ENCODE measurements at regions not wholly inside any gene's neighbourhood (a gene's known extent, or its start where the extent isn't known, plus 50 kb on each side); places are given as distances from the start of the nearest gene placed in this dataset.
"Not testable (repeated sequence)": the region's sequence is repeated elsewhere in the genome, so short reads cannot be mapped to it uniquely, and the experiment has no call there.

DNA sequence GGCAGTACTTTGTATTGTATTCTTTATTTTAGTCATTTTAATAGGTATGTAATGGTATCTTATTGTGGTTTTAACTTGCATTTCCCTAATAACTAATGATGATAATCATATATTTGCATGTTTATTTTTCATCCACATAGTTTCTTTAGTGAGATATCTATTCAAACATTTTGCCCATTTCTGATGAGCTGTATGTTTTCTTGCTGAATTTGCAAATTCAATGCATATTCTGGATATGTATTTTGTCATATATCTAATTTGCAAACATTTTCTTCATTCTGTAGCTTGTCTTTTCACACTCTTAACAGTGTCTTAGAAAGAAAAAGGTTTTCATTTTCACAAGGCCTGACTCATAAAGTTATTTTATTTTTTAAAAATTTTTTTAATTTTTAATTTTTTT lies 372.1 kb downstream of the ZNF674 start:
- H3K4me3 ChIP-seq (ENCODE audit: low read depth, low read length): no peak overlapping the region

DNA sequence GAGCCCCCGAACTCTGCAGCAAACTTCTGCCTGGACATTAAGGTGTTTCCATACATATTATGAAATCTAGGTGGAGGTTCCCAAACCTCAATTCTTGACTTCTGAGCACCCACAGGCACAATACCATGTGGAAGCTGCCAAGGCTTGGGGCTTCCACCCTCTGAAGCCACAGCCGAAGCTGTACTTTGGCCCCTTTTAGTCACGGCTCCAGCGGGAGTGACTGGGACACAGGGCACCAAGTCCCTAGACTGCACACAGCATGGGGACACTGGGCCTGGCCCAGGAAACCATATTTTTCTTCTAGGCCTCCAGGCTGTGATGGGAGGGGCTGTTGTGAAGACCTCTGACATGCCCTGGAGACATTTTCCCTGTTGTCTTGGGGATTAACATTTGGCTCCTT lies 373.8 kb downstream of the ZNF674 start:
- H3K4me3 ChIP-seq (ENCODE audit: low read depth, low read length): not testable (repeated sequence)

DNA sequence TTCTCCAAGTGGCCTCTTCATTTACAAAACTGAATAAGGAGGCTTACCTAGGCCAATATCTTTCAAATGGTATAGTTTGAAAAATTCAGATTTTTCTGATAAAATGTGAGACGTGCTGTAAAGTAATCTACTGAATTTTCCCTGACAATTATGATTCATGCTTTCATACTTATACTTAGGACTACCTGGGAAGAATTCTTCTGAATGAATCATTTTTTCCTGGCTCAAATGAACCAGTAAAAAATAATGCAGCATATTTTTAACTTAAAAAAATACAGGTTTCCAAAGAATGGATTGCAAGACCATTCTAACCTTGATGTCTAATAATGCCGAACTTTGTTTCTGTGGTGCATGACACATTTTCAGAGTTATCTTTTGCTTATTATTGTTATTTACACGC lies 375.4 kb downstream of the ZNF674 start:
- H3K4me3 ChIP-seq (ENCODE audit: low read depth, low read length): no peak overlapping the region

DNA sequence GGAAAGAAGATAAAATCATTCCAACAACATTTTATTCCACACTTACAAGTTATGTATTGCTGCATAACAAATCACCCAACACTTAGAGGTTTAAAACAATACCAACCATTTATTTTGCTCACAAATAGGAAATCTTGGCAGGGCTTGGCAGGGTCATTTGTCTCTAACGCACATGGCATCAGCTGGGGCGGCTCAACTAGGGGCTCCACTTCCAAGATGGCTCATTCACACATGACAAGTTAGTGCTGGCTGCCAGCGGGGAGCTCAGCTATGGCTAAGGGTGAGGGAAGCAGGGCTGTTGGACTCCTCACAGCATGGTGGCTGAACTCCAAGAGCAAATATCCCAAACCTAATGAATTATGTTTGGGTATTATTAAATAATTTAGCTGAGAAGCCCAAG lies 377.0 kb downstream of the ZNF674 start:
- no peak overlapping the region for H3K4me3 ChIP-seq (ENCODE audit: low read depth, low read length)

DNA sequence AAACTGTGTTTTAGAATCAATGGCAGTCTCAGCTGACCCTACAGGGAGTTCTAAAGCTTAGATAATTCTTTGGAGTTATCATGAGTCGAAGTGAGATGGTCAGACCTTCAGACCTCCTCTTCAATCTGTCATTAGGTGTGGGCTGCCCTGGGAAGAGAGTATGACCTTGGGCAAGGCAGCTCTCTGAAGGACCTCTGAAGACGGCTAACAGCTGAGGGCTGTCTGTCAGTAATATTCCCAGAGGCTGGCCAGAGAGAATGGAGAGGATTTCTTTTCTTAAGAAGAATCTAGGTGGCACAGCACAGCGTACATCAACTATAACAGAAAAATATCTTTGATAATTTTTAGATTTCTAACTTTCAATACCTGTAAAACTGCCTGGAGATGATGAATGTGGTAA lies 379.4 kb downstream of the ZNF674 start:
- H3K4me3 ChIP-seq (ENCODE audit: low read depth, low read length): no peak overlapping the region

DNA sequence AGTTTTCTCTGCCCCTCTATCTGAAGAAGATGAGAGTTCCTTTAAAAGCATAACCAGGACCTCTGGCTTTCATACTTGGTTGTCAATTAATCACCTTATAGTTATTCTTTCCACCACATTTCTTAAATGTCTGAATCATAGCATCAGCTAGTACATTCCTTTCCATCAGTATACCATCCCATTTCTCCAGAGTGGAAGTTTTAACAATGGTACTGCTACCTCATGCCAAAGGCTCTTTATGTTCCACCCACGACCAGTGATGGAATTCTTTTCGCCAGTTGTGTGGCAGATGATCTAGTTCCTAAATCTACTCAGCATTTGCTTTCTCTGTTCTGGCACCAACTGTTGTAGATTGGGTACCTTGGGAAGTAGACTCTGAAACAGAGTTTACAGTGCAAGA lies 379.8 kb downstream of the ZNF674 start:
- H3K4me3 ChIP-seq (ENCODE audit: low read depth, low read length): no peak overlapping the region

DNA sequence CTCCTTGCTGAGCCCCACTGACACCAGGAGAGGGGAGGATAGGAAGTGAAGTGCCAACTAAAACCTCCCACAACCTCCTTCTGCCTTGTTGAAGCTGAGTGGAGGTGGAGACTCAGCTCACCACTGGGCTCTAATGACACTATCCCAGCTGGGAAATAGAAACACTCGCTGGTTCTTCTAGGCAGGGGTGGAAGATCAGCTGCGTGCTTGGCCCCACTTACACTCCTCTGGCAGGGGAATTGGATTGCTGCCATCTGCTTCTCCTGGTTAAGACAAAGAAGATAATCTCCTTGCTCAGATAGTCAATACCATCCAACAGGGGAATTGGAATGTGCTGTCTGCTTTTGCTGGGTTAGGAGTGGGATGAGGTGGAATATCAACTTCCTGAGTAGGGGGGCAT lies 392.5 kb downstream of the ZNF674 start:
- H3K4me3 ChIP-seq (ENCODE audit: low read depth, low read length): no peak overlapping the region

DNA sequence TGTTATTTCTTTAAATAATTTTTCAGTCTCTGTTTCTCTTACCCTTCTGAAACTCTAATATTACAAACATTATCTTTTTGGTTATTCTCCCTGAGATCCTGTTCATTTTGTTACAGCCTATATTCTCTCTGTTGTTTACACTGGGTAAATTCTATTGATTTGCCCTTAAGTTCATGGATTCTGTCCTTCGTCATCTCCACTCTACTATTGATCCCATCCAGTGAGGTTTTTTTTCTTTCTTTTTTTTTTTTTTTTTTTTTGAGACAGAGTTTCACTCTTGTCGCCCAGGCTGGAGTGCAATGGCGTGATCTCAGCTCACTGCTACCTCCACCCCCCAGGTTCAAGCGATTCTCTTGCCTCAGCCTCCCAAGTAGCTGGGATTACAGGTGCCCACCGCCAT lies 393.9 kb downstream of the ZNF674 start:
- H3K4me3 ChIP-seq (ENCODE audit: low read depth, low read length): not testable (repeated sequence)

DNA sequence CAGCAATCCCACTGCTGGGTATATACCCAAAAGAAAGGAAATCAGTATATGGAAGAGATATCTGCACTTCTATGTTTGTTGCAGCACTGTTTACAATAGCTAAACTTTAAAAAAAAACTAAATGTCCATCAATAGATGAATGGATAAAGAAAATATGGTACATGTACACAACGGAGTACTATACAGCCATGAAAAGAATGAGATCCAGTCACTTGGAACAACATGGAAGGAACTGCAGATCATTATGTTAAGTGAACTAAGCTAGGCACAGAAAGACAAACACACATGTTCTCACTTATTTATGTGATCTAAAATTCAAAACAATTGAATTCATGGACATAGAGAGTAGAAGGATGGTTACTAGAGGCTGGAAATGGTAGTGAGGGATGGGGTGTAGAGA lies 400.7 kb downstream of the ZNF674 start:
- no peak overlapping the region for H3K4me3 ChIP-seq (ENCODE audit: low read depth, low read length)

DNA sequence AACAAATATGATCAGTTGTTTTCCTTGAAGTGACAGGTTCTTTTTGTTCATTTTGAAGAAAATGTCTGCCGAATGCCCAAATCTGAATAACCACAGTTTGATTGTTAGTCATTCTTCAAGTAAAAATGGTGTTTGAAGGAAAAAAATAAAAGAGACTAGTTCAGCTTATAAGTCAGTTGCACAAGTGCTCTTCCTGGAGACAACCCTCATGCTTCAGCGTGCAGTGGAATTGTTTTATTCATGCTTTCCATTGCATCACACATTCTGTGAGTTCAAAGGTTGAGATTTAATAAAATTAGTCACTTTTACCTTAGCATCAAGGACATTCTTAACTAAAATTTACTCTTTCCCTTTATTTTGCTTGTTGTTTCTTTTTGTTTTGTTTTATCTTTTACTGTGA lies 404.9 kb downstream of the ZNF674 start:
- H3K4me3 ChIP-seq (ENCODE audit: low read depth, low read length): no peak overlapping the region

DNA sequence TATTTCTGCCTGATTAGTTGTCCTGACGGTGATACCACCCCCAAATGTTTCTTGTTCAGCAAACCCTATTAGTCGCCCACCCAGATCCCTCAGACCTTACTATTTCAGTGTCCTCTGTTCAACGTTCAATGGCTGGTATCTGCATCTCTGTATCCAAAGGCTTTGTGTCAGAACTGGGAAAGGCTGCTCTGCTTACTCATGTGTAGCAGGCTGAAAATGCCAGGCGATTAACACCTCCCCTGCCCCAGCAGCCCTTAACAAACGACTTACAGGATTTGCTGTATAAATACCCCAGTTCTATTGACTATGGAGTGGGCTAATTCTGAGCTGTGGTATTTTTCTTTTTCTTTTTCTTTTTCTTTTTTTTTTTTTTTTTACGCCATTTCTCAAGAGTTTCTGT lies 415.0 kb downstream of the ZNF674 start:
- H3K4me3 ChIP-seq (ENCODE audit: low read depth, low read length): no peak overlapping the region

DNA sequence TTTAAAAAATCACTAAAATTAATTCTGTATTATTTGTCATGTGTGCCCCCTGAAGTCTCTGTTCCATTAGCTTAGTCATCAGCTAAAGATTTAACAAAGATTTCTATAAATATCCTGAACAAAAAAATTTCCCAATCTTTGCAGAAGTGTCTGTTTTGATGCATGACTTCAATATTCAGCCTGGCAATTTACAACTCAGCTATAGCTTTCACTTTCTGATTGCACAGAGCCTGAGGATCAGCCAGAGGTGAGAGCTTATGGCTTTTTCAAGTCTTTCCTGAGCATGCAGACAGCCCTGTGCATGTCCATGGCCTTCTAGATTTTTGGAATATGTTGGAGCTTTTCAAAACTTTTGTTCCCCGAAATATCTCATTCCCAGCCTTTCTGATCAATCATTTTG lies 420.1 kb downstream of the ZNF674 start:
- no peak overlapping the region for H3K4me3 ChIP-seq (ENCODE audit: low read depth, low read length)

DNA sequence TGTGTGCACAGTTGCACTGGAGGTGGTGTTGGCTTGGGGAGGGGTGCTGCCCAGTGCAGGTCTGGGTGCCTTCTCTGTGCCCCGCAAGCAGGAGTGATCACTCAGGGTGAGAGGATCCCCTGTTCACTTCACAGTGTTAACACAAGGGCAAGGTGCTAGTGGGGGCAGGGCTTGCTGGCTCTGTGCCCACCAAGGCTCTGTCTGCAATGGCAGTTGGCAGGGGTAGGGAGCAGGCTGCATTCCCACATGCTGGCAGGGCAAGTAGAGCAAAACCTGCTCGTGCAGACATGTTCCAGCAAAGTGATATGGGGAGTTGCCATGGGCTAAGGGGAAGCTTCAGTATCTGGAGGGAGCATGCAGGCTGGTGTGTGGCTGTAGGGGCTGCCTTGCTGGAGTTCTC lies 428.0 kb downstream of the ZNF674 start:
- no peak overlapping the region for H3K4me3 ChIP-seq (ENCODE audit: low read depth, low read length)

DNA sequence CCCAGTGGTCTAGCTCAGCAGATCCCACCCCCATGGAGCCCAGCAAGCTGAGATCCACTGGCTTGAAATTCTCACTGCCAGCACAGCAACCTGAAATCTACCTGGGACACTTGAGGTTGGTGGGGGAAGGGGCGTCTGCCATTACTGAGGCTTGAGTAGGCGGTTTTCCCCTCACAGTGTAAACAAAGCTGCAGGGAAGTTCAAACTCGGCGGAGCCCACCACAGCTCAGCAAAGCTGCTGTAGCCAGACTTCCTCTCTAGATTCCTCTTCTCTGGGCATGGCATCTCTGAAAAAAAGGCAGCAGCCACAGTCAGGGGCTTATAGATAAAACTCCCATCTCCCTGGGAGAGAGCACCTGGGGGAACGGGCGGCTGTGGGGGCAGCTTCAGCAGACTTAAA lies 457.9 kb downstream of the ZNF674 start:
- not testable (repeated sequence) for H3K4me3 ChIP-seq (ENCODE audit: low read depth, low read length)

DNA sequence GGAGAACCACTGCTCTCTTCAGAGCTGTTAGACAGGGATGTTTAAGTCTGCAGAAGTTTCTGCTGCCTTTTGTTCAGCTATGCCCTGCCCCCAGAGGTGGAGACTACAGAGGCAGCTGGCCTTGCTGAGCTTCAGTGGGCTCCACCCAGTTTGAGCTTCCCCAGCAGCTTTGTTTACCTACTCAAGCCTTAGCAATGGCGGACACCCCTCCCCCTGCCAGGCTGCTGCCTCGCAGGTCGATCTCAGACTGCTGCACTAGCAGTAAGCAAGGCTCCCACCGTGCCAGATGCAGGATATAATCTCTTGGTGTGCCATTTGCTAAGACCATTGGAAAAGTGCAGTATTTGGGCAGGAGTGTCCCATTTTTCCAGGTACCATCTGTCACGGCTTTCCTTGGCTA lies 465.1 kb downstream of the ZNF674 start:
- not testable (repeated sequence) for H3K4me3 ChIP-seq (ENCODE audit: low read depth, low read length)

DNA sequence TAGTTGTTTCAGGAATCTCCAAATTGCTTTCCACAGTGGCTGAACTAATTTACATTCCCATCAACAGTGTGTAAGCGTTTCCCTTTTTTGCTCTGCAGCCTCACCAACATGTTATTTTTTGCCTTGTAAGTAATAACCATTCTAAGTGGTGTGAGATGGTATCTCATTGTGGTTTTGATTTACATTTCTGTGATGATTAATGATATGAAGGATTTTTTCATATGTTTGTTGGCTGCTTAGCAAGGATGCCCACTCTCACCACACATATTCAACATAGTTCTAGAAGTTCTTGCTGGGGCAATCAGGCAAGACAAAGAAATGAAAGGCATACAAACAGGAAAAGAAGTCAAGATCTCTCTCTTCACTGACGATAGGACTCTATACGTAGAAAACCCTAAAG lies 472.4 kb downstream of the ZNF674 start:
- H3K4me3 ChIP-seq (ENCODE audit: low read depth, low read length): no peak overlapping the region

DNA sequence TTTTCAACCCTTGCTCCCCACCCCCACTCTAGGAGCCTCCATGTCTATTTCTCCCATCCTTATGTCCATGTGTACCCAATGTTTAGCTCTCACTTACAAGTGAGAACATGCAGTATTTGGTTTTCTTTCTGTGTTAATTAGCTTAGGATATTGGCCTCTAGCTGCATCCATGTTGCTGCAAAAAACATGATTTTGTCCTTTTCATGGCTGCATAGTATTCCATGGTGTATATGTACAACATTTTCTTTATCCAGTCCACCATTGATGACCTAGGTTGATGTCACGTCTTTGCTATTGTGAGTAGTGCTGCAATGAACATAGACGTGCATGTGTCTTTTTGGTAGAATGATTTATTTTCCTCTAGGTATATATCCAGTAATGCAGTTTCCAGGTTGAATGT lies 472.8 kb downstream of the ZNF674 start:
- no peak overlapping the region for H3K4me3 ChIP-seq (ENCODE audit: low read depth, low read length)

DNA sequence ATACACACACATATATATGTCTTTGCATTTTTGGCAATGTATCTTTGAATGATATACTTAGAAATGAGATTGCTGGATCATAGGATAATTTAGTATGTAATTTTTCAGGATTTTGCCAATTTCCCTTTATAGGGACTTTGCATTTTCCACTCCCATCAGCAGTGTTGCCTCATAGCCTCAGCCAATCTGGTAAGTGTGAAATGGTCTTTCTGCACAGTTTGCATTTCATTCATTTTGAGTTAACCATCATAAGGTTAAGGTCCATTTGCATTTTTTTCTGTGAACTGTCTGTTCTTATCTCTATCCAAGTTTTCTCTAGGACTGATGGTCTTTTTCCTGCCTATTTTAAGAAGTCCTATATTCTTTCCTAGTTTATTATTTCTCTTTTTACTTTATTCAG lies 474.8 kb downstream of the ZNF674 start:
- H3K4me3 ChIP-seq (ENCODE audit: low read depth, low read length): no peak overlapping the region

DNA sequence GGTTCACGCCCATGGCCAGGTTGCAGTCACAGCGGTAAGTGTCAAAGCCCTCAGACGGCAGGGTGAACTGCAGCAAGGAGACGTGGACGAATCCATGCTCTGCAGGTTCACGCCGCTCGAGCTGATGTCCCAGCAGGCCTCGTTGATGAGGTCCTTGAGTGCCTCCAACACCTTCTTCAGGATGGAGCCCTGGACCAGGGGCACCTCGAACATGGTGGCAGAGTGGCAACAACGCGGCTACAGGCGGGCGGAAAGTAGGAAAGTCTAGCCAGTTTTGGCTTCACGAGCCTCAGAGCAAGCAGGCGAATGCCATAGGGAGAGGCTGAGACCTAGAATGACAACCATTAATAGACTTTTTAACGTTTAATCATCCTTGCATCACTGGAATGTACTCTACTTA lies 485.9 kb downstream of the ZNF674 start:
- no peak overlapping the region for H3K4me3 ChIP-seq (ENCODE audit: low read depth, low read length)

DNA sequence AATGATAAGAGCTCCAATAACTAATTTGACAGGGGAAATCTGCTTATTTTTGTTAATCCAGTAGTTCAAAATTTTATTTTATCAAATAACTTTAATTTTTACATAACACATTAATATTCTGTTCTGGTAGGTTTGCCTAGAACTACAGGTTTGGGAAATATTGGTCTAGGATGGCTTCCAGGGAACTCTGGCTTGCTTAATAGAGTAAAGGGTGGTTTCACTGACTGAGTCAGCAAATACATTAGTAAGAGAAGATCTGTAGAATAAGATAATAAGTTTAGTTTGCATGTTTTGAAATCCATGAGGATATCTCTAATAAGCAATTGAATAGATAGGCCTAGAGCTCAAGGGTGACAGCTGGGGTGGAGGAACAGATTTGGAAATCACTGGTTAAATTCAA lies 500.7 kb downstream of the ZNF674 start:
- H3K4me3 ChIP-seq (ENCODE audit: low read depth, low read length): no peak overlapping the region

DNA sequence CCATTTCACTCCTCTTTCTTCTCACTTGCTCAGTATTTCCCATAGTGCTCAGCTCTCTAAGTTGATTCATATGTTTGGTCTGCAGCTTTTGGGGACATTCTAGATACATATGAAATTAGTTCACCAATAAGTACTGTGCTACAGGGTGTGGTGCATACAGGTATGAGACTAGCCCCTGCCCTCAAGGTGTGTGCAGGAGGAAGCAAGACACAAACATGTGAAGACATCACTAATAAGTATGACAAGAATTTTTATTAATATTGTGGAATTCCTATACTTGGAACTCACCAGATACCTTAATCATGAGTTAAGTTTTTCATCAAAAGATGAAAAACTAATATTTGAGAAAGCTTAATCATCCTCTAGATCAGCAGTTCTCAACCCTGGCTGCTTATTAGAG lies 505.2 kb downstream of the ZNF674 start:
- H3K4me3 ChIP-seq (ENCODE audit: low read depth, low read length): no peak overlapping the region

DNA sequence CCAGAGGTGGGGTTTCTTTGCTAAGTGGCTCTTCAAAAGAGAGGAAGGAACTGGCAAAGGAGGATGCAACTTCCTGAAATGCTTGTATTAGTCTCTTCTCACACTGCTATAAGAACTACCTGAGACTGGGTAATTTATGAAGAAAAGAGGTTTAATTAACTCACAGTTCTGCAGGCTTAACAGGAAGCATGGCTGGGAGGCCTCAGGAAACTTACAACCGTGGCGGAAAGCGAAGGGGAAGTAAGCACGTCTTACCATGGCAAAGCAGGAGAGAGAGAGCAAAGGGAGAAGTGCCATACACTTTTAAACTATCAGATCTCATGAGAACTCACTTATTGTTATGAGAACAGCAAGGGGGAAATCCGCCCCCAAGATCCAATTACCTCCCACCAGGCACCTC lies 505.7 kb downstream of the ZNF674 start:
- H3K4me3 ChIP-seq (ENCODE audit: low read depth, low read length): no peak overlapping the region

DNA sequence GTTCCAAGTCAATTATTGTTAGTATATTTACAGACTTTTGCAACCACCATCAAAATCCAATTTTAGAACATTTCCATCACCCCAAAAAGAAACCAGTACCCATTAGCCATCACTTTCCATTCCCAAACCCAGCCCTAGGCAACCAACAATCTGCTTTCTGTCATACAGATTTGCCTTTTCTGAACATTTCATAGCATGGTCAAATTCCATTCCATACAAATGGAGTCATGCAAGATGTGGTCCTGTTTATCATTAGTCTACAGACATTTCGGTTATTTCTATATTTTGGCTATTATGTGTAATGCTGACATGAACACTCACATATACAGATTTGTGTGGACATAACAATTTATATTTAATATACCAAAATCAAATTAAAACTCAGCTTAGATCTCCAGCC lies 508.7 kb downstream of the ZNF674 start:
- H3K4me3 ChIP-seq (ENCODE audit: low read depth, low read length): no peak overlapping the region

DNA sequence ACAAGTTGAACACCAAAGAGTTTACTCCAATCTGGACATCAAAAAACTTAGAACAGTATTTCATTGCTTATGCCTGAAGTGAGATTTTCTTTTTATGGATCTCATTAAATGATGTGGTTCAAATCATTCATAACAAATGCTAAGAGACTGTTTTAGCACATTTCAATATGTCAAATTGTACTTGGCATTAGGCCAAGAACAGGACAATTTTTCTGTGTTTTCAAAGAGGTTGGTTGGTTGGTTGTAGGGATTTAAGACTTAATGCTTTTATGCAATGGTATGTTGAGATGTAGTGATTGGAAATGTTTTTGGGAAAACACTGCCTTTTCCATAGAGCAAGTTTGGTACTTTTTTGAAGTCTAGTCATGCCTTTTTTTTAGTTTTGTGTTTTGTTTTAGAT lies 510.4 kb downstream of the ZNF674 start:
- H3K4me3 ChIP-seq (ENCODE audit: low read depth, low read length): no peak overlapping the region
